Adrenal gland (tissue), 5 donors: ENCODE measurements at regions not wholly inside any gene's neighbourhood (a gene's known extent, or its start where the extent isn't known, plus 50 kb on each side); places are given as distances from the start of the nearest gene placed in this dataset.

Experiments used
- POLR2A ChIP-seq, 2 donors: fragments of 450-650 bp; IDR thresholded peaks; one replicate each; pipeline ENCODE4 v1.6.1; 2017; ENCODE audit warnings: antibody characterized with exemption in 2 of 2, mild to moderate bottlenecking in 2 of 2, moderate library complexity in 1 of 2
- TF ChIP-seq, protein P1 (sequence below), 6 experiments: fragments of 450-650 bp in 4 of 6; fragments of 200-600 bp in 2 of 6; sonication (generic) in 1 of 6; IDR thresholded peaks; 1 replicate in 5 of 6; 2 replicates in 1 of 6; pipeline versions ENCODE4 v1.5.1 to v1.8.0; 2016 to 2021; ENCODE audit warnings: antibody characterized with exemption in 6 of 6, mild to moderate bottlenecking in 2 of 6, moderate library complexity in 1 of 6
- donor health status: DM: no; HTN: no; CAD: no.

- TF ChIP-seq, protein P1, sequence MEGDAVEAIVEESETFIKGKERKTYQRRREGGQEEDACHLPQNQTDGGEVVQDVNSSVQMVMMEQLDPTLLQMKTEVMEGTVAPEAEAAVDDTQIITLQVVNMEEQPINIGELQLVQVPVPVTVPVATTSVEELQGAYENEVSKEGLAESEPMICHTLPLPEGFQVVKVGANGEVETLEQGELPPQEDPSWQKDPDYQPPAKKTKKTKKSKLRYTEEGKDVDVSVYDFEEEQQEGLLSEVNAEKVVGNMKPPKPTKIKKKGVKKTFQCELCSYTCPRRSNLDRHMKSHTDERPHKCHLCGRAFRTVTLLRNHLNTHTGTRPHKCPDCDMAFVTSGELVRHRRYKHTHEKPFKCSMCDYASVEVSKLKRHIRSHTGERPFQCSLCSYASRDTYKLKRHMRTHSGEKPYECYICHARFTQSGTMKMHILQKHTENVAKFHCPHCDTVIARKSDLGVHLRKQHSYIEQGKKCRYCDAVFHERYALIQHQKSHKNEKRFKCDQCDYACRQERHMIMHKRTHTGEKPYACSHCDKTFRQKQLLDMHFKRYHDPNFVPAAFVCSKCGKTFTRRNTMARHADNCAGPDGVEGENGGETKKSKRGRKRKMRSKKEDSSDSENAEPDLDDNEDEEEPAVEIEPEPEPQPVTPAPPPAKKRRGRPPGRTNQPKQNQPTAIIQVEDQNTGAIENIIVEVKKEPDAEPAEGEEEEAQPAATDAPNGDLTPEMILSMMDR (IDR thresholded peaks at IDR 0.05): no peak
- no peak for TF ChIP-seq POLR2A (IDR thresholded peaks at IDR 0.05)
Measured at GRCh38 chr1:208462761-208463160, 218.6 kb upstream of the PLXNA2 start.
